SK-N-MC (cell line): ENCODE measurements at regions not wholly inside any gene's neighbourhood (a gene's known extent, or its start where the extent isn't known, plus 50 kb on each side); places are given as distances from the start of the nearest gene placed in this dataset.

ENCODE experiments used
- DNase-seq: peaks from one replicate; pipeline ENCODE4 v3.0.0-alpha.2; 2011; ENCODE audit warnings: low read depth, low spot score
- H3K27ac ChIP-seq: fragments of 200-600 bp; sonication (generic); 2 replicates; pipeline ENCODE4 v1.5.1; 2016; ENCODE audit warnings: mixed run types
- H3K36me3 ChIP-seq: fragments of 200-600 bp; sonication (generic); 2 replicates; pipeline ENCODE4 v1.6.1; 2017; ENCODE audit warnings: antibody characterized with exemption, low read length, mixed read lengths; ENCODE audit not compliant: insufficient read depth
- H3K4me3 ChIP-seq: fragments of 200-600 bp; sonication (generic); 2 replicates; pipeline ENCODE4 v1.5.1; 2016
- H3K9ac ChIP-seq: fragments of 200-600 bp; sonication (generic); 2 replicates; pipeline ENCODE4 v1.8.0; 2017; ENCODE audit warnings: mixed run types, mixed read lengths; ENCODE audit not compliant: insufficient read length
- H3K9me3 ChIP-seq: fragments of 200-600 bp; sonication (generic); 2 replicates; pipeline ENCODE4 v1.6.1; 2017; ENCODE audit warnings: low read depth, mild to moderate bottlenecking, antibody characterized with exemption, low read length, moderate library complexity, mixed read lengths
- EZH2 ChIP-seq: fragments of 200-600 bp; sonication (generic); IDR thresholded peaks from one replicate; pipeline ENCODE4 v1.6.1; 2017; ENCODE audit warnings: antibody characterized with exemption
- FOXP2 ChIP-seq: optimal IDR thresholded peaks from 2 replicates; pipeline ENCODE3; 2011; ENCODE audit warnings: mild to moderate bottlenecking, moderate library complexity; ENCODE audit not compliant: insufficient read depth; ENCODE audit errors: extremely low read length, control extremely low read depth
- POLR2AphosphoS5 ChIP-seq: IDR thresholded peaks from 2 replicates; pipeline ENCODE4 v1.6.1; 2012; ENCODE audit warnings: mild to moderate bottlenecking, low read depth, low read length, borderline replicate concordance

- Histone ChIP-seq H3K9ac (no peak overlapping the region), H3K36me3 (no peaks in the 10 kb centered on the region), H3K27ac (no peak overlapping the region), H3K9me3 (no peaks in the 10 kb centered on the region), H3K4me3 (no peak overlapping the region)
- no peak for DNase-seq
- TF ChIP-seq EZH2: no peak
- no peak for TF ChIP-seq POLR2AphosphoS5
- no peak for TF ChIP-seq FOXP2
Measured at GRCh38 chr16:75780669-75781068, 54.4 kb upstream of the CPHXL start.

GRCh38 chr16:75781683-75782343 lies 55.5 kb upstream of the CPHXL start:
- TF ChIP-seq EZH2 (no peak), FOXP2 (no peak), POLR2AphosphoS5 (no peak)
- H3K4me3 ChIP-seq: no peak overlapping the region
- H3K9me3 ChIP-seq: no peaks in the 10 kb centered on the region
- no peak overlapping the region for H3K27ac ChIP-seq
- H3K9ac ChIP-seq: no peak overlapping the region
- H3K36me3 ChIP-seq: no peaks in the 10 kb centered on the region
- DNase-seq: no peak

- Histone ChIP-seq H3K9me3 (no peaks in the 10 kb centered on the region), H3K27ac (no peak overlapping the region), H3K36me3 (no peaks in the 10 kb centered on the region), H3K4me3 (no peak overlapping the region), H3K9ac (no peak overlapping the region)
- DNase-seq: no peak
- no peak for TF ChIP-seq FOXP2
Measured at GRCh38 chr16:75787440-75787839, 61.1 kb upstream of the CPHXL start.

GRCh38 chr16:75789237-75789636 lies 62.9 kb upstream of the CPHXL start:
- no peak overlapping the region for H3K27ac ChIP-seq
- H3K4me3 ChIP-seq: no peak overlapping the region
- H3K9ac ChIP-seq: no peak overlapping the region
- no peaks in the 10 kb centered on the region for H3K36me3 ChIP-seq
- TF ChIP-seq POLR2AphosphoS5: no peak
- TF ChIP-seq EZH2: no peak
- no peak for TF ChIP-seq FOXP2
- DNase-seq: peak; percentile 18
- no peaks in the 10 kb centered on the region for H3K9me3 ChIP-seq

GRCh38 chr16:75792771-75793492 lies 66.6 kb upstream of the CPHXL start:
- no peak for TF ChIP-seq POLR2AphosphoS5
- no peak for TF ChIP-seq EZH2
- TF ChIP-seq FOXP2: no peak
- Histone ChIP-seq H3K4me3 (no peak overlapping the region), H3K9me3 (no peaks in the 10 kb centered on the region), H3K27ac (no peak overlapping the region), H3K9ac (no peak overlapping the region), H3K36me3 (no peaks in the 10 kb centered on the region)
- DNase-seq: no peak

GRCh38 chr16:75793641-75794040 lies 67.4 kb upstream of the CPHXL start:
- no peak for TF ChIP-seq POLR2AphosphoS5
- no peak for TF ChIP-seq FOXP2
- TF ChIP-seq EZH2: no peak
- Histone ChIP-seq H3K4me3 (no peak overlapping the region), H3K27ac (no peak overlapping the region), H3K36me3 (no peaks in the 10 kb centered on the region), H3K9ac (no peak overlapping the region), H3K9me3 (no peaks in the 10 kb centered on the region)
- no peak for DNase-seq

- DNase-seq: no peak
- TF ChIP-seq FOXP2 (no peak), EZH2 (no peak), POLR2AphosphoS5 (no peak)
Measured at GRCh38 chr16:75794426-75794825, 68.1 kb upstream of the CPHXL start.

GRCh38 chr16:75798714-75799113 lies 72.4 kb upstream of the CPHXL start:
- Histone ChIP-seq H3K36me3 (no peaks in the 10 kb centered on the region), H3K27ac (no peak overlapping the region), H3K9ac (no peak overlapping the region), H3K9me3 (no peaks in the 10 kb centered on the region), H3K4me3 (no peak overlapping the region)
- no peak for TF ChIP-seq POLR2AphosphoS5
- TF ChIP-seq FOXP2: no peak
- no peak for TF ChIP-seq EZH2
- no peak for DNase-seq

More at GRCh38 chr16:75794426-75794825, 68.1 kb upstream of the CPHXL start:
- Histone ChIP-seq H3K36me3 (no peaks in the 10 kb centered on the region), H3K4me3 (no peak overlapping the region), H3K9ac (no peak overlapping the region), H3K27ac (no peak overlapping the region), H3K9me3 (no peaks in the 10 kb centered on the region)

- H3K9me3 ChIP-seq: no peaks in the 10 kb centered on the region
- no peak overlapping the region for H3K4me3 ChIP-seq
- TF ChIP-seq EZH2 (no peak), POLR2AphosphoS5 (no peak), FOXP2 (no peak)
- no peaks in the 10 kb centered on the region for H3K36me3 ChIP-seq
- no peak for DNase-seq
- no peak overlapping the region for H3K27ac ChIP-seq
- no peak overlapping the region for H3K9ac ChIP-seq
Measured at GRCh38 chr16:75801307-75801706, 75.0 kb upstream of the CPHXL start.
